Glomerular visceral epithelial cell (primary cell): ENCODE measurements at regions not wholly inside any gene's neighbourhood (a gene's known extent, or its start where the extent isn't known, plus 50 kb on each side); places are given as distances from the start of the nearest gene placed in this dataset.
"Not testable (repeated sequence)": the region's sequence is repeated elsewhere in the genome, so short reads cannot be mapped to it uniquely, and the experiment has no call there.

ENCODE experiments used
- DNase-seq: peaks from one replicate; pipeline ENCODE4 v3.0.0-alpha.2; 2016; ENCODE audit errors: extremely low spot score

- no peak for DNase-seq
Observed at GRCh38 chr12:46884362-46884761, 58.6 kb upstream of the SLC38A4 start.

GRCh38 chr12:46886541-46887041 is 60.8 kb upstream of the SLC38A4 start:
- DNase-seq = peak; percentile 90

- DNase-seq = no peak
Observed at GRCh38 chr12:46887870-46888269, 62.1 kb upstream of the SLC38A4 start.

GRCh38 chr12:46888568-46888967 is 62.8 kb upstream of the SLC38A4 start:
- DNase-seq = no peak

- no peak for DNase-seq
Observed at GRCh38 chr12:46891306-46891705, 65.5 kb upstream of the SLC38A4 start.

- no peak for DNase-seq
Observed at GRCh38 chr12:46892034-46892705, 66.4 kb upstream of the SLC38A4 start.

GRCh38 chr12:46892887-46893286 is 67.1 kb upstream of the SLC38A4 start:
- no peak for DNase-seq

GRCh38 chr12:46893434-46893833 is 67.6 kb upstream of the SLC38A4 start:
- no peak for DNase-seq

GRCh38 chr12:46895726-46896125 is 69.9 kb upstream of the SLC38A4 start:
- no peak for DNase-seq

GRCh38 chr12:46896680-46897079 is 70.9 kb upstream of the SLC38A4 start:
- no peak for DNase-seq

GRCh38 chr12:46898152-46898931 is 72.5 kb upstream of the SLC38A4 start:
- no peak for DNase-seq

GRCh38 chr12:46898989-46899388 is 73.2 kb upstream of the SLC38A4 start:
- DNase-seq = no peak

- DNase-seq = no peak
Observed at GRCh38 chr12:46900734-46901463, 75.1 kb upstream of the SLC38A4 start.

- DNase-seq = no peak
Observed at GRCh38 chr12:46901464-46902205, 75.8 kb upstream of the SLC38A4 start.

GRCh38 chr12:46903058-46903457 is 77.3 kb upstream of the SLC38A4 start:
- no peak for DNase-seq

GRCh38 chr12:46904406-46905238 is 78.8 kb upstream of the SLC38A4 start:
- no peak for DNase-seq

GRCh38 chr12:46905239-46905627 is 79.4 kb upstream of the SLC38A4 start:
- not testable (repeated sequence) for DNase-seq

GRCh38 chr12:46907791-46908190 is 82.0 kb upstream of the SLC38A4 start:
- DNase-seq = no peak

- DNase-seq = peak; percentile 52
Observed at GRCh38 chr12:46908236-46908935, 82.6 kb upstream of the SLC38A4 start.

- no peak for DNase-seq
Observed at GRCh38 chr12:46908936-46909635, 83.3 kb upstream of the SLC38A4 start.
